Tibial nerve (tissue), 4 donors: ENCODE measurements at regions not wholly inside any gene's neighbourhood (a gene's known extent, or its start where the extent isn't known, plus 50 kb on each side); places are given as distances from the start of the nearest gene placed in this dataset.

Experiments
- CTCF ChIP-seq, 5 experiments: fragments of 200-600 bp in 3 of 5; fragments of 450-650 bp in 2 of 5; sonication (generic) in 3 of 5; IDR thresholded peaks; one replicate each; pipeline ENCODE4 v1.5.1; 2016 to 2019; ENCODE audit warnings: antibody characterized with exemption in 5 of 5, mild to moderate bottlenecking in 3 of 5, moderate library complexity in 2 of 5
- EP300 ChIP-seq, 2 donors: sonication (generic); formaldehyde crosslinking; IDR thresholded peaks; one replicate each; pipeline ENCODE4 v1.6.1; 2017; ENCODE audit warnings: antibody characterized with exemption in 2 of 2, mild to moderate bottlenecking in 1 of 2
- POLR2A ChIP-seq, 2 donors: fragments of 450-650 bp; IDR thresholded peaks; one replicate each; pipeline ENCODE4 v1.6.1; 2017; ENCODE audit warnings: antibody characterized with exemption in 2 of 2, mild to moderate bottlenecking in 2 of 2, moderate library complexity in 2 of 2

GRCh38 chr12:5333096-5333495 lies 98.8 kb upstream of the NTF3 start:
- no peak for TF ChIP-seq CTCF (IDR thresholded peaks at IDR 0.05)
- no peak for TF ChIP-seq EP300 (IDR thresholded peaks at IDR 0.05)
- TF ChIP-seq POLR2A (IDR thresholded peaks at IDR 0.05) = no peak
